ENCODE measurements at regions not wholly inside any gene's neighbourhood (a gene's known extent, or its start where the extent isn't known, plus 50 kb on each side); places are given as distances from the start of the nearest gene placed in this dataset.
A peak's percentile ranks its signal among the peaks of the same experiment; 100 is the strongest.

GRCh38 chr5:9864791-9865190, 234.6 kb upstream of the TAS2R1 start:
- Histone ChIP-seq H3K9ac (ENCODE audit: low read depth in 1 of 2, low read length in 2 of 2) (no peak overlapping the region), H3K4me3 (ENCODE audit: low read depth in 1 of 3, low read length in 3 of 3) (peak overlapping the region in 1 of 3 donors; percentile 33), H3K36me3 (ENCODE audit: control insufficient read depth in 4 of 4, insufficient read depth in 3 of 4, low read depth in 1 of 4, low read length in 3 of 4) (no peaks in the 10 kb centered on the region), H3K9me3 (ENCODE audit: control insufficient read depth in 4 of 4, low read length in 3 of 4) (peaks cover 3 to 11% (median 5%) of the 10 kb centered on the region in 4 donors), H3K27me3 (ENCODE audit: control insufficient read depth in 4 of 4, insufficient read depth in 4 of 4, low read length in 3 of 4) (peaks cover 0 to 3% (median 0%) of the 10 kb centered on the region in 4 donors), H3K27ac (ENCODE audit: low read depth in 1 of 2, low read length in 2 of 2) (no peak overlapping the region), H3K4me1 (ENCODE audit: control insufficient read depth in 4 of 4, insufficient read depth in 4 of 4, low read length in 3 of 4) (no peaks in the 10 kb centered on the region)
- DNase-seq (ENCODE audit: low spot score): no peak
- WGBS: 62% methylated on average over 3 of the region's 3 CpGs
- TF ChIP-seq HNF4A (conservative IDR thresholded peaks at IDR 0.05) (no peak), REST (IDR thresholded peaks at IDR 0.05) (no peak), JUND (IDR thresholded peaks at IDR 0.05) (no peak), HNF4G (IDR thresholded peaks at IDR 0.05) (no peak), ATF3 (IDR thresholded peaks at IDR 0.05) (no peak), YY1 (IDR thresholded peaks at IDR 0.05) (no peak), FOXA1 (IDR thresholded peaks at IDR 0.05) (no peak), FOXA2 (IDR thresholded peaks at IDR 0.05) (no peak), TAF1 (conservative IDR thresholded peaks at IDR 0.05) (no peak), ZBTB33 (IDR thresholded peaks at IDR 0.05) (no peak), CTCF (IDR thresholded peaks at IDR 0.05; ENCODE audit: low read depth, low read length, missing input control) (no peak), SP1 (IDR thresholded peaks at IDR 0.05) (no peak), GABPA (IDR thresholded peaks at IDR 0.05 in 1 of 2, conservative IDR thresholded peaks at IDR 0.05 in 1 of 2) (no peak), EGR1 (IDR thresholded peaks at IDR 0.05; ENCODE audit: low read depth in 2 of 2) (no peak), RXRA (IDR thresholded peaks at IDR 0.05) (no peak), NR2F2 (IDR thresholded peaks at IDR 0.05) (no peak), RAD21 (IDR thresholded peaks at IDR 0.05) (no peak), MAX (IDR thresholded peaks at IDR 0.05) (no peak)
